Tibial nerve (tissue), 4 donors: ENCODE measurements at regions not wholly inside any gene's neighbourhood (a gene's known extent, or its start where the extent isn't known, plus 50 kb on each side); places are given as distances from the start of the nearest gene placed in this dataset.

ENCODE experiments used
- CTCF ChIP-seq, 5 experiments: fragments of 200-600 bp in 3 of 5; fragments of 450-650 bp in 2 of 5; sonication (generic) in 3 of 5; IDR thresholded peaks; one replicate each; pipeline ENCODE4 v1.5.1; 2016 to 2019; ENCODE audit warnings: antibody characterized with exemption in 5 of 5, mild to moderate bottlenecking in 3 of 5, moderate library complexity in 2 of 5
- EP300 ChIP-seq, 2 donors: sonication (generic); formaldehyde crosslinking; IDR thresholded peaks; one replicate each; pipeline ENCODE4 v1.6.1; 2017; ENCODE audit warnings: antibody characterized with exemption in 2 of 2, mild to moderate bottlenecking in 1 of 2
- POLR2A ChIP-seq, 2 donors: fragments of 450-650 bp; IDR thresholded peaks; one replicate each; pipeline ENCODE4 v1.6.1; 2017; ENCODE audit warnings: antibody characterized with exemption in 2 of 2, mild to moderate bottlenecking in 2 of 2, moderate library complexity in 2 of 2

- TF ChIP-seq CTCF (IDR thresholded peaks at IDR 0.05) (no peak), POLR2A (IDR thresholded peaks at IDR 0.05) (no peak), EP300 (IDR thresholded peaks at IDR 0.05) (no peak)
These were observed 807.8 kb upstream of the TMEM132C start for GRCh38 chr12:127459166-127459565.
